GM18861 (cell line): ENCODE measurements at regions not wholly inside any gene's neighbourhood (a gene's known extent, or its start where the extent isn't known, plus 50 kb on each side); places are given as distances from the start of the nearest gene placed in this dataset.

Experiments
- ATAC-seq: cut with Tn5 transposase; IDR thresholded peaks from one replicate; pipeline ENCODE4 v1.9.1; 2021; ENCODE audit not compliant: unreplicated experiment

- ATAC-seq = peak; percentile 63
Observed at GRCh38 chr2:177147093-177147694, 65.4 kb upstream of the HNRNPA3 start.

- ATAC-seq = no peak
Observed at GRCh38 chr2:177147834-177148445, 64.7 kb upstream of the HNRNPA3 start.

DNA sequence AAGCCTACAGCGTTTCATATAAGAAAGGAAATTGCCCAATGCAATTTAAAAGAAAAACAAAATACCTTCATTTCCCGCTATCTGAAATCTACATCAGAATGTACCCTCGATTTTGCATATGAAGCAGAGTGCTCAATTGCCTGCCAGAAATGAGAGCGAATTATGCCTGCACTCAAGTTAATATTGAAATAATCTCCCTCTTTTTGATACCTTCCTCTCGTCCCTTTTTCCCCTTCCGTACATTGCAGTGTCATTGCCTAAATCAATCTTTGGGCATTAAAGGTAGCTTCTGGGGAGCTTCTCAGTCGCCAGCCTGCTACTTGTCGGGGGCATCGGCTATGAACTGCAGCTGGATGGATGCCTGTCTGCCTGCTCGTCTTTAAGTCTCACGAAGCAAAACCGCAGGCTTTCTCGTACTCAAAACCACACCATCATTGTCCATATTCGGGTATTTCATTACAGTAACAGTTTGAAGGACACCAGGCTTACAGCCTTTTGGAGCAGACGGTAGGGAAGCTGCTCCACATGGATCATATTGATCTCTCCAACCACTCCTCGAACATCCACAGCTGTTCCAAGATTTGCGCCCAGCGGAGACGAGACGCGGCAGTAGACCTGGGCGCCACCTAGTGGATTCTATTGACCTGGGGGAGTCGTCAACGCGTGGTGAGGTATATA lies 64.0 kb upstream of the HNRNPA3 start:
- peak; percentile 74 for ATAC-seq

DNA sequence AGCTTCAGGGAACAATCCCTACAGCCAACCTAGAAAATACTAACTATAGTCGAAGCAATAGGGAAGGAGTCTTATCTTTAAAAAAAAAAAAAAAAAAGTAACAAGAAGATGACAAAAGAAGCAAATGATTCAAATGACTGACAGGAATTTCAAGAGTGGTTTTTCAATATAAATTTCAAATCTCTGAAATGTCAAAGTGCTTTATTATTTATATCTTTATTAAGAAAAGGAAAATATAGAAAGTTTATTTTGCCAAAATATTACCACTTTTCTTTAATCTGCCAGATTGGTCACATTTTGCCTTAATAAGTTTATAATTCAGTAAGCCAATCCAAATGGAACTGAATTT lies 63.5 kb upstream of the HNRNPA3 start:
- ATAC-seq = no peak

DNA sequence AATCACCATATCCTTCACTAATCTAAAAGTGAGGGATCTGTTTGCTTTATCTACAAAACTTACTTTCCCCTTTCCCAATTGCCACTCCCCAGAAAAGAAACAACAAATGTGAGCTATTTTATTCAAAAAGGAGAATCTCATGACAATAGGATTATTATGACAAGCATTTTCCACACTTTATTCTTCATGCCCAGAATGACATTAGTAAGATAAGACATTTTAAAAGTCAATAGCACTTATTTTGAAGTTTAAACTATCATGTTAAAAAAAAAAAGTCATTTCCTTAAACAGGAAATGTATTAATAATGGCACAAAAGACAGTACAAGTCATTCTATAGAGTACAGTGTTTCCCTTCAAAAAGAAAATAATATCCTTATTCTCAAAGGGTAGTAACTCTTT lies 58.8 kb upstream of the HNRNPA3 start:
- no peak for ATAC-seq

GRCh38 chr2:177154809-177155208 lies 57.8 kb upstream of the HNRNPA3 start:
- ATAC-seq = no peak

DNA sequence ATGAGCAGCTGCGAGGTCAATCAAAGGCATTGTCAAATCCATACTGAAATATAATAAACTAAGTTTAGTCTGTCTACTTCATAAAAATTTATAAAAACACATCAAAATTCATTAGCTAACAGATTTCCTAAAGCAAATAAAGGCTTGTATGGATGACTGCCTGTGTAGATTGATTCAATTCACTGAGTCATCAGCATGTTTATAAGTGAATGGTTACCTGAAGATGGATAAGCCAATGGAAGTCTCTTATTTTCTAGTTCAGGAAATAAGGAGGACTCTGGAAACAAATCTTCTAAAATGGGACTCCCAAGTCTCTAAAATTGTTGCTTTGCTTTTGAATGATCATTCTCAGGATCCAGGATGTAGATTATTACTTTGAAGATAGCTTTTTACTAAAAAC lies 57.0 kb upstream of the HNRNPA3 start:
- ATAC-seq = no peak

- no peak for ATAC-seq
Observed at GRCh38 chr2:177161741-177162460, 50.7 kb upstream of the HNRNPA3 start.
